ENCODE measurements at regions not wholly inside any gene's neighbourhood (a gene's known extent, or its start where the extent isn't known, plus 50 kb on each side); places are given as distances from the start of the nearest gene placed in this dataset.
"Not testable (repeated sequence)": the region's sequence is repeated elsewhere in the genome, so short reads cannot be mapped to it uniquely, and the experiment has no call there.

DNA sequence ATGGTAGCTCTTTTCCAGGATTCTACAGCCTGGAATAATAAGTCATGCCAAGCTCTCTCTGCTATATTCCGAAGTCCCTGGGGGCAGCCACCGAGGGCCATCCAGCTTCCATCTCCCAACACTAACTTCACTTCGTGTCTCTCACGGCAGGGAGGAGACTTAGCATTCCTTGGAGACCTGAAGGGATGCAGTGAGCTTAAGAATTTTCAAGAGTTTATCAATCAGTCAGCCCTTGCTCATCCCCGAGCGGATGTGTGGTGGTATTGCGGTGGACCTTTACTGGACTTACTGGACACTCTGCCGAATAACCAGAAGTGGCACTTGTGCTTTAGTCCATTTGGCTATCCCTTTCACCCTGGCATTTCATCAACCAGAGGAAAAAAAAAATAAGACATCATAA lies 294.7 kb upstream of the SGCG start:
- TF ChIP-seq, protein P1, sequence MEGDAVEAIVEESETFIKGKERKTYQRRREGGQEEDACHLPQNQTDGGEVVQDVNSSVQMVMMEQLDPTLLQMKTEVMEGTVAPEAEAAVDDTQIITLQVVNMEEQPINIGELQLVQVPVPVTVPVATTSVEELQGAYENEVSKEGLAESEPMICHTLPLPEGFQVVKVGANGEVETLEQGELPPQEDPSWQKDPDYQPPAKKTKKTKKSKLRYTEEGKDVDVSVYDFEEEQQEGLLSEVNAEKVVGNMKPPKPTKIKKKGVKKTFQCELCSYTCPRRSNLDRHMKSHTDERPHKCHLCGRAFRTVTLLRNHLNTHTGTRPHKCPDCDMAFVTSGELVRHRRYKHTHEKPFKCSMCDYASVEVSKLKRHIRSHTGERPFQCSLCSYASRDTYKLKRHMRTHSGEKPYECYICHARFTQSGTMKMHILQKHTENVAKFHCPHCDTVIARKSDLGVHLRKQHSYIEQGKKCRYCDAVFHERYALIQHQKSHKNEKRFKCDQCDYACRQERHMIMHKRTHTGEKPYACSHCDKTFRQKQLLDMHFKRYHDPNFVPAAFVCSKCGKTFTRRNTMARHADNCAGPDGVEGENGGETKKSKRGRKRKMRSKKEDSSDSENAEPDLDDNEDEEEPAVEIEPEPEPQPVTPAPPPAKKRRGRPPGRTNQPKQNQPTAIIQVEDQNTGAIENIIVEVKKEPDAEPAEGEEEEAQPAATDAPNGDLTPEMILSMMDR (conservative IDR thresholded peaks at IDR 0.05) = not testable (repeated sequence)
- not testable (repeated sequence) for TF ChIP-seq EZH2 (IDR thresholded peaks at IDR 0.05; ENCODE audit: low read depth)
